ENCODE measurements at regions not wholly inside any gene's neighbourhood (a gene's known extent, or its start where the extent isn't known, plus 50 kb on each side); places are given as distances from the start of the nearest gene placed in this dataset.

GRCh38 chr10:61248013-61248412 is 205.2 kb downstream of the TMEM26 start:
- no peak overlapping the region for H3K27ac ChIP-seq
- no peaks in the 10 kb centered on the region for H3K27me3 ChIP-seq
- H3K9me3 ChIP-seq: no peaks in the 10 kb centered on the region
- TF ChIP-seq POLR2A (IDR thresholded peaks at IDR 0.05): no peak
- no peak for TF ChIP-seq CTCF (IDR thresholded peaks at IDR 0.05)
- DNase-seq (no peak), ATAC-seq (no peak)
- no peaks in the 10 kb centered on the region for H3K36me3 ChIP-seq
- no peaks in the 10 kb centered on the region for H3K4me1 ChIP-seq
- H3K4me3 ChIP-seq: no peak overlapping the region
- intact Hi-C loops (cut with DNase I): no loop called here

- intact Hi-C loops (cut with DNase I): no loop called here
- H3K9me3 ChIP-seq: no peaks in the 10 kb centered on the region
- no peaks in the 10 kb centered on the region for H3K4me1 ChIP-seq
- H3K4me3 ChIP-seq: no peak overlapping the region
- ATAC-seq: no peak
- no peak for DNase-seq
- H3K36me3 ChIP-seq: no peaks in the 10 kb centered on the region
- H3K27ac ChIP-seq: no peak overlapping the region
- no peak for TF ChIP-seq POLR2A (IDR thresholded peaks at IDR 0.05)
- no peak for TF ChIP-seq CTCF (IDR thresholded peaks at IDR 0.05)
- no peaks in the 10 kb centered on the region for H3K27me3 ChIP-seq
Measured at GRCh38 chr10:61244261-61244775, 208.9 kb downstream of the TMEM26 start.

- no peaks in the 10 kb centered on the region for H3K4me1 ChIP-seq
- H3K27me3 ChIP-seq: no peaks in the 10 kb centered on the region
- no peaks in the 10 kb centered on the region for H3K36me3 ChIP-seq
- no peak for ATAC-seq
- H3K4me3 ChIP-seq: no peak overlapping the region
- no peaks in the 10 kb centered on the region for H3K9me3 ChIP-seq
- H3K27ac ChIP-seq: no peak overlapping the region
- DNase-seq: no peak
- TF ChIP-seq POLR2A (IDR thresholded peaks at IDR 0.05): no peak
- no peak for TF ChIP-seq CTCF (IDR thresholded peaks at IDR 0.05)
- intact Hi-C loops (cut with DNase I): no loop called here
Measured at GRCh38 chr10:61232780-61233179, 220.4 kb downstream of the TMEM26 start.

- peaks cover 0 to 12% (median 0%) of the 10 kb centered on the region in 4 donors for H3K9me3 ChIP-seq
- intact Hi-C loops (cut with DNase I): no loop called here
- DNase-seq (no peak), ATAC-seq (no peak)
- H3K27me3 ChIP-seq: no peaks in the 10 kb centered on the region
- H3K4me1 ChIP-seq: no peaks in the 10 kb centered on the region
- no peak overlapping the region for H3K4me3 ChIP-seq
- H3K36me3 ChIP-seq: no peaks in the 10 kb centered on the region
- H3K27ac ChIP-seq: no peak overlapping the region
- TF ChIP-seq CTCF (IDR thresholded peaks at IDR 0.05): no peak
- TF ChIP-seq POLR2A (IDR thresholded peaks at IDR 0.05): no peak
Measured at GRCh38 chr10:61225939-61226338, 227.2 kb downstream of the TMEM26 start.

- H3K9me3 ChIP-seq: peaks cover 0 to 12% (median 0%) of the 10 kb centered on the region in 4 donors
- no peaks in the 10 kb centered on the region for H3K36me3 ChIP-seq
- TF ChIP-seq CTCF (IDR thresholded peaks at IDR 0.05): no peak
- H3K27ac ChIP-seq: no peak overlapping the region
- H3K4me1 ChIP-seq: no peaks in the 10 kb centered on the region
- intact Hi-C loops (cut with DNase I): no loop called here
- DNase-seq: no peak
- H3K27me3 ChIP-seq: no peaks in the 10 kb centered on the region
- H3K4me3 ChIP-seq: no peak overlapping the region
- no peak for ATAC-seq
Measured at GRCh38 chr10:61223576-61223975, 229.6 kb downstream of the TMEM26 start.

Measured in right lobe of liver (tissue), 6 donors.